ENCODE measurements at regions not wholly inside any gene's neighbourhood (a gene's known extent, or its start where the extent isn't known, plus 50 kb on each side); places are given as distances from the start of the nearest gene placed in this dataset.
"Not testable (repeated sequence)": the region's sequence is repeated elsewhere in the genome, so short reads cannot be mapped to it uniquely, and the experiment has no call there.

- not testable (repeated sequence) for DNase-seq
These were observed 307.8 kb upstream of the NBPF12 start for GRCh38 chr1:146630302-146630701.

DNA sequence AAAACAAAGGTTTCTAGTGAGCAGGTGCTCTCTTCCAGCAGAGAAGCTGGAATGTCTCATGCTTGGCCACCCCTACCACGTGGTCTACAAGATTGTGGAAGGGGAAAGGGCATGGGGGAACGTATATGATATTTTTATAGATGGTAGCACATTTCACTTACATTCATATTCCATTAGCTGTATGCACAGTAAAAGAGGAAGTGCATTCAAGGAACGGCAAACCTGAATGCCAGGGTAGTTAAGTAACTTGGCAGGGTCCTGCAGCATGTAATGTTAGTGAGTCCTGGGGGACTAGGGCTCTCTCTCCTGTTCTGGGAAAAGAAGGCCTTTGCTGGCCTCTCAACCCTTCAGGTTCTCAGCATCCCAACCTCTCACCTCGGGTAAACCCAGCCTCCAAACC, 319.5 kb upstream of the NBPF12 start:
- DNase-seq = not testable (repeated sequence)

DNA sequence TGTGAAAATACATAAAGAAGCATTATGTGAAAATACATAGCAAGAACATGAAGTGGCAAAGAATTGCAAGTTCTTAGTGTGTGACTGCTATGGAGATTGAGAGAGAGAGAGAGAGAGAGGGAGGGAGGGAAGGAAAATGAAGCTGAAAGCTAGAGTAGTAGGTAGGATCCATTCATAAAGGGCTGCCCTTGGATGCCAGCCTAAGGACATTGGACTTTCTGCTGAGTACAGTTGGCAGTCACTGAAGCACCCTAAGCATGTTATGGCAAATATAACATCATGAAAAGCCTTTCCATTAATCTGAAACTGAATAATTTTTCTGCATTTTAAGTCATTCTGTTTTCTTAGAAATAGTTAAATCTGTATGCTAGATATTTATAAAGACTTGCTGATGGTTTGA, 333.4 kb upstream of the NBPF12 start:
- DNase-seq = not testable (repeated sequence)

DNA sequence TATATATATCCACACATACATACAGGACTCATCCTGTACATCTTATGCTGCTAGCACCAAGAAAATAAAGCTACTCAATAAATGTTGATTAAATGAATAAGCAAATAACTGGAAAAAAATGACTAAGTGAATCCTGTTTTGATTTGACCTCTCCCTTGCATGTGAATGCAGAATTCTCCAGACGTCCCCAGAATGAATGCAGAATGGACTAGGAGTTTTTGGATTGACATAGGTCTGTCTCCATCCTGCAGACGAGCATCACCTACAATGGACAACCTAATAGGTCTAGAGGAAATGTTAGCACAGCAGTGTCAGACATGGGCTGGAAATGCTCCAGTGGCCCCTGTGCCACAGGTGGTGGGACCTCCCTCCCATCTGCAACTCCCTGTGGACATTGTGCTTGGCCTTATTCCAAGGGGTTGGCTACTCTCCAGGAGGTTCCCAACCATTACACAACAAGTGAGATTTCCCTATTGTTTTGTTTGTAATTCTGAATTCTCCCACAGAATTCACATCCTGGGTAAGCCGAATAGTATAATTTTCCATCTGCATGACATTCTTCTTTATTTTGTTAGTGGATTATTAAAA, 337.3 kb upstream of the NBPF12 start:
- DNase-seq = not testable (repeated sequence)

DNA sequence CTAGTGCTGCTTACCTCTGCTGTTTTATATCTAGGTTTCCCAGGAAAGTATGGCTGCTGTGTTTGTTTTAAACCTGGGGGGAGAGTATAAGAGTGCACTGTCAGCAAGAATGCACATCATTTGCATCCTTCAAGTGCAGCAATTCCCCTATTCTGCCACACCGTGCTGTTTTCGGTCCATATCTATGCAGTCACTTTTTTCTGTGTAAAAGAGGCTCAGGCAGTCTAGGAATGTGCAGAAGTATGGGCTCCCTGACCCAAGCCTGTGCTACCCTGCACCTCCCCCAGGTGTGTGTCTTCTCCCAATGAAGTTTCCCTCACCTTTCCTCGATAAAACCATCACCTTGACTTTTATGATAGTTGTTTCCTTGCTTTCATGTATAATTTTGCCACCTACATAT, 338.2 kb upstream of the NBPF12 start:
- not testable (repeated sequence) for DNase-seq

- DNase-seq = not testable (repeated sequence)
These were observed 352.4 kb upstream of the NOTCH2NLA start for GRCh38 chr1:146581229-146581628.

- not testable (repeated sequence) for DNase-seq
These were observed 338.7 kb upstream of the NOTCH2NLA start for GRCh38 chr1:146567541-146567940.

DNA sequence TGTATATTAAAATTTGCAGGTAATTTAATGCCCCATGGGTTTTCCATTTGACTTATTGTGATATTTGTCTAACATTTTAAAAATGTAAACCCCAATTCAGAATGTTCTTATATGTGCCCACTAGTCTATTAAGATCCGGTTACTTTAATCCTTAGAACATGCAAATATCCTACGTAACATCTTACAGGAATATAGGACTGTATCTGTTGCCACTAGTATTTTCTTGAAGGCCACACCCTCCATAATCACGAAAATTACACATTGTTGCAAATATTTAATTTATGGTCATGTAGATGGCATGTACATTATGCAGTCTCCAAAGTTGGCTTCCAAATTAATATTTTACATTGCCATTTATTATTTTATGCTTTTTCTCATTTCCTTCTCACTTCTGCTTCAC, 329.2 kb upstream of the NOTCH2NLA start:
- DNase-seq = not testable (repeated sequence)

GRCh38 chr1:146556405-146556804, 327.6 kb upstream of the NOTCH2NLA start:
- not testable (repeated sequence) for DNase-seq

DNA sequence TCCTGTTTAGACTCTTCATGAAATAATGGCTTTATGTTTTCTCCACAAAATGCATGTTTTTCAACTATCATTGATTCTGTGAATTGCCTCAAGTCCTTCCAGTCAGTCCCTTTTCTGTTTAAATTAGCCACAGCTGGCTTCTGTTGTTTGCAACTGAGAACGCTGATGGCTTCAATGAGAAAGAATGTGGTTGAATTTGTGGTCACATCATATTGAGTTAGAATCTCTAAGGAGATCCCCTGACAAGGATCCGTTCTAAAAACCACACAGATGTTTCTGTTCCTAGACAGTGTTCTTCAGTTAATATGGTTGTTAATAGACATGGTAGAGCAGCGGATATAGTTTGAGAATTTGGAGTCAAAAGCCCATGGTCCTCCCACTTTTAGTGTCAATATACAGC, 323.6 kb upstream of the NOTCH2NLA start:
- DNase-seq = not testable (repeated sequence)

GRCh38 chr1:146548684-146549083, 319.9 kb upstream of the NOTCH2NLA start:
- DNase-seq = not testable (repeated sequence)

GRCh38 chr1:146546189-146546588, 317.4 kb upstream of the NOTCH2NLA start:
- not testable (repeated sequence) for DNase-seq

DNA sequence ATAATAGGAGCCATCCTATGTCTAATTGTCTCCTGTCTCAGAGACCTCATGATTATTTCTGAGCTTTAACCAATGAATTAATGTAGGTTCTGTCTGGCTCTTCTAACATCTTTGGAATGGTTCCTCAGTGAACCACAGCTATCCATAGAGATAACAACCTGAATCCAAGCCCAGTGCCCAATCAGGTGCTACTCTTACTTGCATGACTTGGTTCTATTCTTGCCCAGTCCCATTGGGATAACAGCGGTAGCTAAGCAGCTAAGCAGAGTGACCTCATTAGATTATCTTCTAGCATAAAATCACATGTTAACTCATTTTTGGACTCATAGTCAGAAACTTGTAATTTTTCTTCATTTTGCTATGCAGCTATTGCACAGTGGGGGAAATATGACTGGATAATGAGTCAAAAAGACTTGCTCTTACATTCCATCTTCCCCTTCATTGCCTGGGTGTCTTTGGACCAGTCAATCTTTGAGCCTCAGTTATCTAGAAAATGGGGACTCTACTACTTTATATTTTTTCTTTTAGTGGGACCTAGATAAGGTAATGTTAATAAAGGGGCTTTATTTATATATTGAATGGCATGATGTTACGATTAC, 309.1 kb upstream of the NOTCH2NLA start:
- not testable (repeated sequence) for DNase-seq

DNA sequence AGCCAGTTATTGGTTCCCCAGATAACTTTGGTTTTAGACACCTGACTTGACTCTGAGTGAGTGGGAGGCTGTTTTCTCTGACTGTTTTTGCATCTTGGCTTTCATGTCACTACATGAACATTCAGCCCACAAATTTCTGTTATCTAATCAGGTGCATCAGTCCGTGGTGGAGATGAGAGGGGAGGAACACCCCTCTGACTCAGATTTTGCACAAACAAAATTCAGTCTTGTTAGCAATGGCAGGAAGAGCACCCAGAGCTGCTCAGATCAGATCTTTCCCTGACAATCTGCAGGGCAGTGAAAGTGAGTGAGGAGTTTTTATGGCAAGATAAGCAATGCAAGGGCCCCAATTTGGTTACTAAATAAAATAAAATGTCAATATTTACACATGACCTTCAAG, 307.2 kb upstream of the NOTCH2NLA start:
- not testable (repeated sequence) for DNase-seq

DNA sequence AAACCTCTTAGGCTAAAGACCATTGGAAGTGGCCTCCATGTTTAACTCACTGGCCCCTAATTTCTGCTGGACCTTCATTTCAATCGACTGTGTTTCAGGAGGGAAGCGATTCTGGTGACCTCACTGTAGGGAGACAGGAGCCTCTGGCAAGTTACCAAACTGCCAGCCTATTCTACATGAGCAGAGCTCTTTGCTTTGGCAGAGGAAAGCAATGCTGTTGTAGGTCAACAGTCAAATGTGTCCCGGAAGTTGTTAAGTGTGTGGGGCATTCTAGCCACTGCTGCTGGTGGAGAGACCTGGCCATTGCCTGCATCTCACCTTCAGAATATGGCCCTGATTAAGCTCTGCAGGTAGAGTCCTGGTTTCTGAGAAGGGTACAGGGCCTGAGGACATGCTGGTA, 306.8 kb upstream of the NOTCH2NLA start:
- DNase-seq = not testable (repeated sequence)

- not testable (repeated sequence) for DNase-seq
These were observed 302.1 kb upstream of the NOTCH2NLA start for GRCh38 chr1:146530958-146531357.

GRCh38 chr1:146522812-146523211, 294.0 kb upstream of the NOTCH2NLA start:
- DNase-seq = not testable (repeated sequence)

GRCh38 chr1:146522345-146522744, 293.5 kb upstream of the NOTCH2NLA start:
- not testable (repeated sequence) for DNase-seq

DNA sequence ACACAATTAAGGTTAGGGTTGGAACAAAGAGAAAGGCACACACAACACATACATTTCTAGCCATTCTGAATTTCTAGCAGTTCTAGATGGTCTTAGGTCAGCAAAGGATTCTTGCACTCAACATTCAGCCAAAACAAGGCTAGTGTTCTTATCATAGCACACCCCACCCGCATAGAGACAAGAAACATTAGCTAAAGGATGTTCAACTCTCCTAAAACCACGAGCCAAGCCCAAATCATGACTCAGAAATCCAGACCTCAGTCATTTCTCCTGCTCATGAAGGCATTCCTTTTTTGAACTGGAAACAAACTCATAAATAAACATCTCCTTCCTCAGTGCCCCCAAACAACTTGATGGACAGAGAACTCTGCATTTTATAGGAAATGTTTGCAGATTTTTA, 293.0 kb upstream of the NOTCH2NLA start:
- not testable (repeated sequence) for DNase-seq

DNA sequence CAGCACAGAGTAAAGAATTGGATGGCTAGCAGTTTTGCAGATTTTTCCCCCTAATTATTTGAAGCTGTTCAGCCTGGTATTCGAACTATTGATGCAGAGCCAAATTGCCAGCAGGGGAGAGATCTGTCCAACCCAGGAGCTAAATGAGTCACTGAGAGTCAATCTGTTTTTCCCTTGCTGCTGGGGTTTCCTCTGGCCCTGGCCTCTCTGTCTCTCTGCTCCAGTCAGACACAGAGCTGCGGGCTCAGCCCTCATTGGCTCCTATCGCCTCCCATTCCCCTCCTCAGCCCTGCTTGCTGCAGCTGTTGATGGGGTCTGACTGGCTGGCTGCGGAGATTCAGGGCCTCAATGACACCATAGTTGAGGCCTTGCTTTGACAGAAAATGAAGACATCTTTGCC, 284.9 kb upstream of the NOTCH2NLA start:
- not testable (repeated sequence) for DNase-seq

GRCh38 chr1:146511047-146511777, 282.4 kb upstream of the NOTCH2NLA start:
- DNase-seq = not testable (repeated sequence)

GRCh38 chr1:146510248-146510983, 281.6 kb upstream of the NOTCH2NLA start:
- not testable (repeated sequence) for DNase-seq

DNA sequence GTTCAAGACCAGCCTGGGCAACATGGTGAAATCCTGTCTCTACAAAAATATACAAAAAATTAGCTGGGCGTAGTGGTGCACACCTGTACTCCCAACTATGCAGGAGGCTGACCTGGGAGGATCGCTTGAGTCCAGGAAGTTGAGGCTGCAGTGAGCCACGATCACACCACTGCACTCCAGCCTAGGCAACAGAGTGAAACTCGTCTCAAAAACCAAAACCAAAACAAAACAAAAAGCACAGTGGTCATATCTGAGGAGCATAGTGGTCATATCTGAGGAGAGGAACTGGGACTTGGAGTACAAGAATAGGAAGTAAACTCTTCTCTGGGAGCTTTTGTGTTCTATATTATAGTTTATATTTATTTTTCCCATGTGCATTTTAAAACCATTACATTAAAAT, 275.3 kb upstream of the NOTCH2NLA start:
- not testable (repeated sequence) for DNase-seq
